ENCODE measurements at regions not wholly inside any gene's neighbourhood (a gene's known extent, or its start where the extent isn't known, plus 50 kb on each side); places are given as distances from the start of the nearest gene placed in this dataset.
"Not testable (repeated sequence)": the region's sequence is repeated elsewhere in the genome, so short reads cannot be mapped to it uniquely, and the experiment has no call there.

GRCh38 chr10:29699621-29700020 lies 64.8 kb upstream of the SVIL start:
- no peak overlapping the region for H2AFZ ChIP-seq (ENCODE audit: low read depth)
- no peak overlapping the region for H3K4me3 ChIP-seq (IDR thresholded peaks at IDR 0.05; ENCODE audit: insufficient read depth, low read depth, low read length)
- H3K4me1 ChIP-seq (ENCODE audit: low read depth, poor library complexity, severe bottlenecking): no peaks in the 10 kb centered on the region
- no peaks in the 10 kb centered on the region for H4K20me1 ChIP-seq (ENCODE audit: insufficient read depth)
- no peaks in the 10 kb centered on the region for H3K27me3 ChIP-seq (ENCODE audit: insufficient read depth, low read depth)
- TF ChIP-seq CTCF (conservative IDR thresholded peaks at IDR 0.05; ENCODE audit: low read depth, low read length): no peak
- H3K79me2 ChIP-seq (ENCODE audit: insufficient read depth, low read depth): no peaks in the 10 kb centered on the region
- H3K27ac ChIP-seq: no peak overlapping the region
- no peak overlapping the region for H3K9ac ChIP-seq
- no peak overlapping the region for H3K4me2 ChIP-seq
- H3K36me3 ChIP-seq (ENCODE audit: insufficient read depth): no peaks in the 10 kb centered on the region

GRCh38 chr10:29698773-29699490 lies 64.2 kb upstream of the SVIL start:
- Histone ChIP-seq H3K79me2 (ENCODE audit: insufficient read depth, low read depth) (no peaks in the 10 kb centered on the region), H3K4me1 (ENCODE audit: low read depth, poor library complexity, severe bottlenecking) (no peaks in the 10 kb centered on the region), H3K27ac (no peak overlapping the region)

GRCh38 chr10:29696581-29696980 lies 61.8 kb upstream of the SVIL start:
- not testable (repeated sequence) for H4K20me1 ChIP-seq (ENCODE audit: insufficient read depth); H3K27me3 ChIP-seq (ENCODE audit: insufficient read depth, low read depth); H3K4me3 ChIP-seq (IDR thresholded peaks at IDR 0.05; ENCODE audit: insufficient read depth, low read depth, low read length); H3K4me1 ChIP-seq (ENCODE audit: low read depth, poor library complexity, severe bottlenecking); H3K36me3 ChIP-seq (ENCODE audit: insufficient read depth); H3K27ac ChIP-seq; H3K79me2 ChIP-seq (ENCODE audit: insufficient read depth, low read depth); H3K9ac ChIP-seq; H3K4me2 ChIP-seq; H2AFZ ChIP-seq (ENCODE audit: low read depth)

More at GRCh38 chr10:29698773-29699490, 64.2 kb upstream of the SVIL start:
- no peak overlapping the region for H2AFZ ChIP-seq (ENCODE audit: low read depth)
- no peaks in the 10 kb centered on the region for H3K36me3 ChIP-seq (ENCODE audit: insufficient read depth)
- no peak overlapping the region for H3K9ac ChIP-seq
- no peak for TF ChIP-seq CTCF (conservative IDR thresholded peaks at IDR 0.05; ENCODE audit: low read depth, low read length)
- no peaks in the 10 kb centered on the region for H4K20me1 ChIP-seq (ENCODE audit: insufficient read depth)
- H3K4me2 ChIP-seq: no peak overlapping the region
- no peak overlapping the region for H3K4me3 ChIP-seq (IDR thresholded peaks at IDR 0.05; ENCODE audit: insufficient read depth, low read depth, low read length)
- no peaks in the 10 kb centered on the region for H3K27me3 ChIP-seq (ENCODE audit: insufficient read depth, low read depth)

- TF ChIP-seq CTCF (conservative IDR thresholded peaks at IDR 0.05; ENCODE audit: low read depth, low read length): no peak
- Histone ChIP-seq H3K36me3 (ENCODE audit: insufficient read depth) (no peaks in the 10 kb centered on the region), H3K79me2 (ENCODE audit: insufficient read depth, low read depth) (no peaks in the 10 kb centered on the region), H2AFZ (ENCODE audit: low read depth) (no peak overlapping the region), H3K9ac (no peak overlapping the region), H3K27me3 (ENCODE audit: insufficient read depth, low read depth) (no peaks in the 10 kb centered on the region), H4K20me1 (ENCODE audit: insufficient read depth) (no peaks in the 10 kb centered on the region), H3K4me2 (no peak overlapping the region), H3K27ac (no peak overlapping the region), H3K4me1 (ENCODE audit: low read depth, poor library complexity, severe bottlenecking) (no peaks in the 10 kb centered on the region), H3K4me3 (IDR thresholded peaks at IDR 0.05; ENCODE audit: insufficient read depth, low read depth, low read length) (no peak overlapping the region)
These were observed 59.4 kb upstream of the SVIL start for GRCh38 chr10:29694121-29694520.

GRCh38 chr10:29692121-29692539 lies 57.4 kb upstream of the SVIL start:
- Histone ChIP-seq H3K27ac (no peak overlapping the region), H3K4me3 (IDR thresholded peaks at IDR 0.05; ENCODE audit: insufficient read depth, low read depth, low read length) (no peak overlapping the region)

More at GRCh38 chr10:29692121-29692539, 57.4 kb upstream of the SVIL start:
- H3K79me2 ChIP-seq (ENCODE audit: insufficient read depth, low read depth): no peaks in the 10 kb centered on the region
- H2AFZ ChIP-seq (ENCODE audit: low read depth): no peak overlapping the region
- no peaks in the 10 kb centered on the region for H3K4me1 ChIP-seq (ENCODE audit: low read depth, poor library complexity, severe bottlenecking)
- H3K9ac ChIP-seq: no peak overlapping the region
- no peaks in the 10 kb centered on the region for H3K27me3 ChIP-seq (ENCODE audit: insufficient read depth, low read depth)
- no peak overlapping the region for H3K4me2 ChIP-seq
- H4K20me1 ChIP-seq (ENCODE audit: insufficient read depth): no peaks in the 10 kb centered on the region
- no peaks in the 10 kb centered on the region for H3K36me3 ChIP-seq (ENCODE audit: insufficient read depth)
- no peak for TF ChIP-seq CTCF (conservative IDR thresholded peaks at IDR 0.05; ENCODE audit: low read depth, low read length)

All from KMS-11 (cell line).